ENCODE measurements at regions not wholly inside any gene's neighbourhood (a gene's known extent, or its start where the extent isn't known, plus 50 kb on each side); places are given as distances from the start of the nearest gene placed in this dataset.
"Not testable (repeated sequence)": the region's sequence is repeated elsewhere in the genome, so short reads cannot be mapped to it uniquely, and the experiment has no call there.

- no peak overlapping the region for H3K27ac ChIP-seq
- no peak for DNase-seq (ENCODE audit: low read depth, low spot score)
Measured at GRCh38 chr1:189764391-189765320, 713.0 kb downstream of the BRINP3 start.

GRCh38 chr1:189769448-189769847 lies 708.2 kb downstream of the BRINP3 start:
- H3K27ac ChIP-seq = no peak overlapping the region
- DNase-seq (ENCODE audit: low read depth, low spot score) = no peak

GRCh38 chr1:189774721-189775287 lies 702.9 kb downstream of the BRINP3 start:
- no peak overlapping the region for H3K27ac ChIP-seq

GRCh38 chr1:189775343-189775742 lies 702.3 kb downstream of the BRINP3 start:
- H3K27ac ChIP-seq = no peak overlapping the region
- DNase-seq (ENCODE audit: low read depth, low spot score) = peak; percentile 5

More at GRCh38 chr1:189774721-189775287, 702.9 kb downstream of the BRINP3 start:
- no peak for DNase-seq (ENCODE audit: low read depth, low spot score)

- H3K27ac ChIP-seq = no peak overlapping the region
- no peak for DNase-seq (ENCODE audit: low read depth, low spot score)
Measured at GRCh38 chr1:189779034-189779433, 698.6 kb downstream of the BRINP3 start.

GRCh38 chr1:189782295-189782694 lies 695.4 kb downstream of the BRINP3 start:
- no peak overlapping the region for H3K27ac ChIP-seq
- DNase-seq (ENCODE audit: low read depth, low spot score) = no peak

- no peak for DNase-seq (ENCODE audit: low read depth, low spot score)
Measured at GRCh38 chr1:189783456-189783855, 694.2 kb downstream of the BRINP3 start.

GRCh38 chr1:189786761-189787160 lies 690.9 kb downstream of the BRINP3 start:
- H3K27ac ChIP-seq = no peak overlapping the region
- DNase-seq (ENCODE audit: low read depth, low spot score) = no peak

More at GRCh38 chr1:189783456-189783855, 694.2 kb downstream of the BRINP3 start:
- H3K27ac ChIP-seq = no peak overlapping the region

- DNase-seq (ENCODE audit: low read depth, low spot score) = no peak
- H3K27ac ChIP-seq = no peak overlapping the region
Measured at GRCh38 chr1:189787201-189787600, 690.5 kb downstream of the BRINP3 start.

GRCh38 chr1:189790335-189790734 lies 687.3 kb downstream of the BRINP3 start:
- H3K27ac ChIP-seq = no peak overlapping the region
- no peak for DNase-seq (ENCODE audit: low read depth, low spot score)

GRCh38 chr1:189803364-189803763 lies 674.3 kb downstream of the BRINP3 start:
- no peak for DNase-seq (ENCODE audit: low read depth, low spot score)
- no peak overlapping the region for H3K27ac ChIP-seq

- DNase-seq (ENCODE audit: low read depth, low spot score) = no peak
- H3K27ac ChIP-seq = no peak overlapping the region
Measured at GRCh38 chr1:189804352-189804751, 673.3 kb downstream of the BRINP3 start.

GRCh38 chr1:189805735-189806134 lies 671.9 kb downstream of the BRINP3 start:
- DNase-seq (ENCODE audit: low read depth, low spot score) = no peak
- H3K27ac ChIP-seq = no peak overlapping the region

GRCh38 chr1:189810639-189811038 lies 667.0 kb downstream of the BRINP3 start:
- not testable (repeated sequence) for H3K27ac ChIP-seq; DNase-seq (ENCODE audit: low read depth, low spot score)

GRCh38 chr1:189811960-189812359 lies 665.7 kb downstream of the BRINP3 start:
- no peak overlapping the region for H3K27ac ChIP-seq
- DNase-seq (ENCODE audit: low read depth, low spot score) = no peak

- no peak overlapping the region for H3K27ac ChIP-seq
- DNase-seq (ENCODE audit: low read depth, low spot score) = no peak
Measured at GRCh38 chr1:189816558-189816957, 661.1 kb downstream of the BRINP3 start.

GRCh38 chr1:189819751-189820150 lies 657.9 kb downstream of the BRINP3 start:
- no peak for DNase-seq (ENCODE audit: low read depth, low spot score)
- H3K27ac ChIP-seq = no peak overlapping the region

GRCh38 chr1:189821833-189822232 lies 655.8 kb downstream of the BRINP3 start:
- no peak overlapping the region for H3K27ac ChIP-seq
- no peak for DNase-seq (ENCODE audit: low read depth, low spot score)

- no peak for DNase-seq (ENCODE audit: low read depth, low spot score)
- H3K27ac ChIP-seq = no peak overlapping the region
Measured at GRCh38 chr1:189834813-189835212, 642.9 kb downstream of the BRINP3 start.

- no peak overlapping the region for H3K27ac ChIP-seq
- DNase-seq (ENCODE audit: low read depth, low spot score) = no peak
Measured at GRCh38 chr1:189847613-189848012, 630.1 kb downstream of the BRINP3 start.

- H3K27ac ChIP-seq = no peak overlapping the region
- DNase-seq (ENCODE audit: low read depth, low spot score) = no peak
Measured at GRCh38 chr1:189851806-189852367, 625.8 kb downstream of the BRINP3 start.
